HepG2 (cell line): ENCODE measurements at regions not wholly inside any gene's neighbourhood (a gene's known extent, or its start where the extent isn't known, plus 50 kb on each side); places are given as distances from the start of the nearest gene placed in this dataset.

Source experiments
- FOXA1 ChIP-seq, 2 experiments: fragments of 450-650 bp in 1 of 2; sonication (generic) in 1 of 2; formaldehyde crosslinking in 1 of 2; IDR thresholded peaks; 2 replicates each; pipeline versions ENCODE4 v1.4.0 to v1.6.1; 2016 to 2020; ENCODE audit warnings: missing genetic modification reagents in 1 of 2
- NFIC ChIP-seq: IDR thresholded peaks from 2 replicates; pipeline ENCODE4 v1.6.1; 2012; ENCODE audit warnings: mild to moderate bottlenecking, low read length, inconsistent platforms
- POLR2A ChIP-seq, 2 experiments: IDR thresholded peaks; 2 replicates each; pipeline ENCODE4 v1.6.1; 2011; ENCODE audit warnings: low read depth in 2 of 2, low read length in 2 of 2, mild to moderate bottlenecking in 1 of 2, moderate library complexity in 1 of 2; ENCODE audit not compliant: insufficient read depth in 1 of 2
- RAD51 ChIP-seq: fragments of 450-650 bp; IDR thresholded peaks from 2 replicates; pipeline ENCODE4 v1.6.1; 2016; ENCODE audit warnings: borderline replicate concordance
- RFX5 ChIP-seq: IDR thresholded peaks from 2 replicates; pipeline ENCODE4 v1.6.1; 2011; ENCODE audit warnings: low read depth, low read length, improper control_type of control experiment
- ZBTB49 ChIP-seq: sonication (generic); formaldehyde crosslinking; IDR thresholded peaks from 2 replicates; pipeline ENCODE4 v1.4.0; 2020; ENCODE audit warnings: missing genetic modification reagents, borderline replicate concordance
- ZNF768 ChIP-seq: sonication (generic); formaldehyde crosslinking; IDR thresholded peaks from 2 replicates; pipeline ENCODE4 v1.4.0; 2020; ENCODE audit warnings: missing genetic modification reagents
- ZSCAN20 ChIP-seq: sonication (generic); formaldehyde crosslinking; IDR thresholded peaks from 2 replicates; pipeline ENCODE4 v1.4.0; 2020; ENCODE audit warnings: missing genetic modification reagents, mild to moderate bottlenecking, borderline replicate concordance

- TF ChIP-seq RAD51 (no peak), POLR2A (IDR thresholded peaks at IDR 0.05; ENCODE audit: insufficient read depth in 1 of 2, low read depth in 2 of 2, low read length in 2 of 2) (no peak), ZBTB49 (CRISPR knock-in tag) (no peak), NFIC (no peak), RFX5 (no peak), ZNF768 (CRISPR knock-in tag) (no peak), ZSCAN20 (CRISPR knock-in tag) (no peak), FOXA1 (IDR thresholded peaks at IDR 0.05) (no peak), FOXA1 (CRISPR knock-in tag; IDR thresholded peaks at IDR 0.05) (no peak)
Measured at GRCh38 chr5:87900419-87900818, 368.2 kb downstream of the TMEM161B start.
